Astrocyte of the cerebellum (primary cell): ENCODE measurements at regions not wholly inside any gene's neighbourhood (a gene's known extent, or its start where the extent isn't known, plus 50 kb on each side); places are given as distances from the start of the nearest gene placed in this dataset.

Source experiments
- DNase-seq: peaks from one replicate; pipeline ENCODE4 v3.0.0-alpha.2; 2011; ENCODE audit warnings: low read depth
- H3K4me3 ChIP-seq: 2 replicates; pipeline ENCODE4 v1.5.1; 2011; ENCODE audit warnings: mild to moderate bottlenecking, low read depth, low read length, moderate library complexity
- in situ Hi-C: cut with HindIII; loops from 2 replicates; pipeline ENCODE4 v1.10.0; 2017; ENCODE audit warnings: low sequenced_read_pairs
- TF ChIP-seq, protein P1 (sequence below): IDR thresholded peaks from 2 replicates; pipeline ENCODE4 v1.5.1; 2012; ENCODE audit warnings: low read length, low read depth, moderate library complexity, mild to moderate bottlenecking; ENCODE audit errors: missing control alignments

DNA sequence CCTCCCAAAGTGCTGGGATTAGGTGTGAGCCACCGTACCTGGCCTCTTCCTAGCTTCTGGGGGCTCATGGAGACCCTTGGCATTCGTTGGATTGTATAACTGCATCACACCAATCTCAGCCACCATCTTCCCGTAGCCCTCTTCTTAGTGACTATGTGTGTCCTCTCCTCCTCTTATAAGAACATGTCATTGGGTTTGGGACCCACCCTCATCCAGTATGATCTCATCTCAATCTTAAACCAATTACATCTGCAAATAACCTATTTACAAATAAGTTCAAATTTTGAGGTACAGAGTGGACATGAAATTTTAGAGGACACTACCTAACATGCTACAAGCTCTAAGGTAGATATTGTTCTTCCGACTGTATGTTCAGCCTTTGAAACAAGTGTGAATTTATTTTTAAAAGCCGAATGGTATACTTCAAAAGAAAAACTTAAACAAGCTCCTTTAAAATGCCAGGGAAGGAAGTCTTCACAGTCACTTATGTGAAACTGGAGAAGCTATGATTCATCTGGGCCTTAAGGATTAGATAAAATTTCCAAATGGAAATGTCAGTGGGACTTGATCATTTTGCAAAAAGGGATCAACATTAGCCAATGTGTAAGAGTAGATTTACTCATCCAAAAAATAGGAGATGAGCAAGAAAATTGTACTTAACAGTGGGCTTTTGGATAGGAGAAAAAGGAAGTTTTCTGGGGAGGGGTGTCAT, 225.7 kb downstream of the MEX3B start:
- no peak overlapping the region for H3K4me3 ChIP-seq
- TF ChIP-seq, protein P1, sequence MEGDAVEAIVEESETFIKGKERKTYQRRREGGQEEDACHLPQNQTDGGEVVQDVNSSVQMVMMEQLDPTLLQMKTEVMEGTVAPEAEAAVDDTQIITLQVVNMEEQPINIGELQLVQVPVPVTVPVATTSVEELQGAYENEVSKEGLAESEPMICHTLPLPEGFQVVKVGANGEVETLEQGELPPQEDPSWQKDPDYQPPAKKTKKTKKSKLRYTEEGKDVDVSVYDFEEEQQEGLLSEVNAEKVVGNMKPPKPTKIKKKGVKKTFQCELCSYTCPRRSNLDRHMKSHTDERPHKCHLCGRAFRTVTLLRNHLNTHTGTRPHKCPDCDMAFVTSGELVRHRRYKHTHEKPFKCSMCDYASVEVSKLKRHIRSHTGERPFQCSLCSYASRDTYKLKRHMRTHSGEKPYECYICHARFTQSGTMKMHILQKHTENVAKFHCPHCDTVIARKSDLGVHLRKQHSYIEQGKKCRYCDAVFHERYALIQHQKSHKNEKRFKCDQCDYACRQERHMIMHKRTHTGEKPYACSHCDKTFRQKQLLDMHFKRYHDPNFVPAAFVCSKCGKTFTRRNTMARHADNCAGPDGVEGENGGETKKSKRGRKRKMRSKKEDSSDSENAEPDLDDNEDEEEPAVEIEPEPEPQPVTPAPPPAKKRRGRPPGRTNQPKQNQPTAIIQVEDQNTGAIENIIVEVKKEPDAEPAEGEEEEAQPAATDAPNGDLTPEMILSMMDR, result no peak
- in situ Hi-C loops, result no loop called here
- no peak for DNase-seq

DNA sequence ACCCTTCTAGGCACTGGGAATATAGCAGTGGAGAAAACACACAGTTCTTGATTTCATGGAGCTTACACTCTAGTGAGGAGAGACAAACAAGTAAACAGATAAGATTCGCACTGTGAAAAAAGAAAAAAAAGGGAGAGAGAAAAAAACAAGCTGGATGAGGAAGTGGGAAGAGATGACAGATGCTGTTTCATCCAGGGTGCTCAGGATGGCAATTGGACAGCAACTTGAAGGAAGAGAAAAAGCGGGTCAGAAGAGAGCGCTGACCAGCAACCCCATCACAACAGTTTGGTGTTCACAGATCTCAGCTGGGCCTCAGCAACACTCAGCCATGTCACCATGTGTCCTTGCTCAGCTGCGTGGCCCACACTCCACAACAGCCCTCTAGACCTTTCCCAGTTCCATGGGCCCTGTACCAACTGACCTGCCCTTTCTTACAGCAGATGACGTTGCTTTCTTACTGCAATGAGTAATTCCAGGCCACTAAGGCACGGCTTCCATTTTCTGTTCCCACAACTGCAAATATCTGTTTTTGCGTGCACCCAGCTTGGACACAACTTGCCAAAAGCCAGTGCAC, 230.8 kb downstream of the MEX3B start:
- in situ Hi-C loops, result no loop called here
- TF ChIP-seq, protein P1, result no peak
- H3K4me3 ChIP-seq, result no peak overlapping the region
- no peak for DNase-seq

DNA sequence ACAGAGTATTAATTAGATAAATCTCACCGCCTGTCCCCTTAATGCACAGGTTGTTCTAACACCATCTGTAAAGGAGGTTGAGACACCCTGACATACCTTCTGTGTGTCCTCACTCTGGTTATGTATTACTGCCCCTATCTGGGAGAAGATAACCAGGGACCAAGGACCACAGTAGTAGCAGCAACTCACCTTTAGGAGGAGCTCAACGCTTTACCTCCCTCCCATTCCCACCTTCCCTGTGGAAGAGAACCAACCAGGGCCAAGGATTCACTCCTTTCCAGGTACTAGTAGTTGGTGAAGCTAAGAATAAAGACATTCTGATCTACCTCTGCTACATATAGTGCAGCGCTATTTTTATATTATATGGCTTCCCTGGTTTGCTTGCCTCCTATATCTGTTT, 232.6 kb downstream of the MEX3B start:
- no peak for DNase-seq
- in situ Hi-C loops, result no loop called here
- H3K4me3 ChIP-seq, result no peak overlapping the region
- TF ChIP-seq, protein P1, result peak; percentile 21

DNA sequence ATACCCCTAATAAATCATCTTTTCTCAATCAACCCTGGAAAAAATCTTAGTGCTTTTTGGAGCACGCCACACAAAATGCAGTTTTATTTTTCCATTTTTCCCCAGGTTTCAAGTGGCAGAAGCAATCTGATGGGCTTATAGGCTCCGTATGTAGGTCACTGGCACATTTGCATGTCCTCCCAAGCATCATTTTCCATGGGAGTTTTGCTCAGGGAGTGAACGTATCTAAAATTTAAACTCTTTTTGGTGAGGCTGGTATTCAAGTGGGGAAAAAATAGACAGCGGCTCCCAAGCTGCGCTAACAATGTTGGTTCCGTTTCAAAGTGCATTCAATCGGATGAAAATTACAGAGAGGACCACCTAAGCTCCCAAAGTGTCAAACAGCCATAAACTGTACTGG, 233.4 kb downstream of the MEX3B start:
- TF ChIP-seq, protein P1, result no peak

DNA sequence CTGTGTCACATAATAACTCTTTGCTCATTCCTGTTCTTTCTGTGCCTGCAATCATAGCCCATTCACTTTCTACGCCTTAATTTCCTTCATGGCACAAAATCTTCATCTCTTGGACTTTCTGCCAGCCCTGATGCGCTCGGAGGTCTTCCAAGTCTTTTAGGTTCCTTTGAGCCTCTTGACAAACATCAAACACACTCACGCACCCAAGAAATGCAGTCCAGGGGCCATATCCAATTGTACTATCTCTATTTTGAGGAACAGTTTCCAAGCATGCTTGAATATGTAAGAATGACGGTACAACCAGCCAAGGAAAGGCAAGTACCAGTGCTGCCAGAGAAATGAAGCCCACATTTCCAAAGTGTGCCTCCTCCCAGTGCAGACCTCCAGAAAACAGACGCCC, 234.1 kb downstream of the MEX3B start:
- TF ChIP-seq, protein P1, result no peak
- no peak overlapping the region for H3K4me3 ChIP-seq
- DNase-seq, result no peak
- in situ Hi-C loops, result no loop called here

More for the DNA sequence above, 233.4 kb downstream of the MEX3B start:
- no peak for DNase-seq
- H3K4me3 ChIP-seq, result no peak overlapping the region
- in situ Hi-C loops, result no loop called here

DNA sequence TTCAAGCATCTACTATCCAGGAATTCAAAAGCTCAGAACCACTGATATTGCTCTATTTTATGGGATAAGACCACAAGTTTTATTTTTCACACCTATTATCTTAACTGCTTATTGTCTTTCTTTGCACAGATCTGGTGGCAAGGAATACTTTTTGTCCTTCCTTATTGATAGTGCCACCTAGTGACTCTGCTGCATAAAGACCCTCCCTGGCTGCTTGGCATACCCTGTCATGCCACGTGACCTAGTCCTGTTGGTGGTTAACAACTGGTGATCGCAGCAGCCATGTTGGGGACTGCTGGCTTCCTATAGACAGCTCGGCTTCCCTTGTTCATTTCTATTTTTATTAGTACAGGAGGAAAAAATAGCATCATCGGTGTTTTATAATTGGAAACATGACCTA, 236.3 kb downstream of the MEX3B start:
- TF ChIP-seq, protein P1, result no peak
- no peak overlapping the region for H3K4me3 ChIP-seq
- in situ Hi-C loops, result no loop called here
- no peak for DNase-seq
